ENCODE measurements at regions not wholly inside any gene's neighbourhood (a gene's known extent, or its start where the extent isn't known, plus 50 kb on each side); places are given as distances from the start of the nearest gene placed in this dataset.

- peaks cover 1 to 4% of the 10 kb centered on the region in 2 donors for H3K27me3 ChIP-seq (ENCODE audit: control insufficient read depth in 1 of 2, insufficient read depth in 2 of 2, low read length in 2 of 2)
- no peak overlapping the region for H3K27ac ChIP-seq (ENCODE audit: low read depth, low read length)
- no peaks in the 10 kb centered on the region for H3K4me1 ChIP-seq (ENCODE audit: control insufficient read depth in 1 of 2, insufficient read depth in 2 of 2, low read length in 2 of 2)
- H3K4me3 ChIP-seq (ENCODE audit: low read depth in 1 of 2, low read length in 2 of 2) = no peak overlapping the region
- H3K9me3 ChIP-seq (ENCODE audit: control insufficient read depth in 1 of 2, low read length in 2 of 2) = no peaks in the 10 kb centered on the region
- H3K9ac ChIP-seq (ENCODE audit: low read depth in 1 of 2, low read length in 2 of 2) = no peak overlapping the region
- H3K36me3 ChIP-seq (ENCODE audit: control insufficient read depth in 1 of 2, insufficient read depth in 2 of 2, low read length in 2 of 2) = no peaks in the 10 kb centered on the region
These were observed 94.1 kb downstream of the YTHDF1 start for GRCh38 chr20:63121749-63122405.

DNA sequence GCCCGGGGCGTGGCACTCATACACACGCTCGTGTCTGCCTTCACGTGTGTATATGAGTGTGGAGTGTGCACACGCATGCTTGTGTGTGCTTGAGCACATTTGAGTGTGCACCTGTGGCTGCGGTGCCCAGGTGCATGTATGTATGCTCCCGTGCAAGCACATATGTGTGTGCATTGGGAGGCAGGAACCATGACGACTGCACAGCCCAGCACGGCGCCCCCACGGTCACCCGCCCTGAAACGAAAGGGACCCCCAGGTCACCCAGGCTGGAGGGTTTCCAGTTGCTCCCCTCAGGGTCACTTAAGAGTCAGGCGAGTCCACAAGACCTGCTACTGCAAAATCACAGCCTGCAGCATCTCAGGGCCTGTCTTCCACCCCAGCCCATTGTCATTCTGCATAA lies 94.7 kb downstream of the YTHDF1 start:
- Histone ChIP-seq H3K27ac (ENCODE audit: low read depth, low read length) (no peak overlapping the region), H3K4me3 (ENCODE audit: low read depth in 1 of 2, low read length in 2 of 2) (no peak overlapping the region), H3K36me3 (ENCODE audit: control insufficient read depth in 1 of 2, insufficient read depth in 2 of 2, low read length in 2 of 2) (no peaks in the 10 kb centered on the region), H3K9ac (ENCODE audit: low read depth in 1 of 2, low read length in 2 of 2) (no peak overlapping the region), H3K9me3 (ENCODE audit: control insufficient read depth in 1 of 2, low read length in 2 of 2) (no peaks in the 10 kb centered on the region), H3K27me3 (ENCODE audit: control insufficient read depth in 1 of 2, insufficient read depth in 2 of 2, low read length in 2 of 2) (peaks cover 5 to 8% of the 10 kb centered on the region in 2 donors), H3K4me1 (ENCODE audit: control insufficient read depth in 1 of 2, insufficient read depth in 2 of 2, low read length in 2 of 2) (no peaks in the 10 kb centered on the region)

DNA sequence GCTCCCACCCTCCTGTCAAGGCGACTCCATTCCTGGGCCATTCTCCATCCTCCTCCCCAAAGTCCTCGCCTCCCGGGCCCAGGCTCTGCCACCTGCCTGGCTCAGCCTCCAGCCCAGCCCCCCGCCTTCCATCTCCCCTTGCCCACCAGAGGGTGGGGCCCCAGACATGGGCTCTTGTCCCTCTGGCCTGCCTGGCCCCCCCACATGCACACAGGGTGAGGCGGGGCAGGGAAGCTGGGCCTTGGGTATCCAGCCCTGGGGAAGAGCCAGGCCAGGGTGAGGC lies 95.2 kb downstream of the YTHDF1 start:
- Histone ChIP-seq H3K27me3 (ENCODE audit: control insufficient read depth in 1 of 2, insufficient read depth in 2 of 2, low read length in 2 of 2) (peaks cover 5 to 8% of the 10 kb centered on the region in 2 donors), H3K27ac (ENCODE audit: low read depth, low read length) (no peak overlapping the region), H3K4me3 (ENCODE audit: low read depth in 1 of 2, low read length in 2 of 2) (no peak overlapping the region), H3K9me3 (ENCODE audit: control insufficient read depth in 1 of 2, low read length in 2 of 2) (no peaks in the 10 kb centered on the region), H3K9ac (ENCODE audit: low read depth in 1 of 2, low read length in 2 of 2) (no peak overlapping the region), H3K4me1 (ENCODE audit: control insufficient read depth in 1 of 2, insufficient read depth in 2 of 2, low read length in 2 of 2) (no peaks in the 10 kb centered on the region), H3K36me3 (ENCODE audit: control insufficient read depth in 1 of 2, insufficient read depth in 2 of 2, low read length in 2 of 2) (no peaks in the 10 kb centered on the region)

GRCh38 chr20:63119963-63120807 lies 95.7 kb downstream of the YTHDF1 start:
- no peaks in the 10 kb centered on the region for H3K36me3 ChIP-seq (ENCODE audit: control insufficient read depth in 1 of 2, insufficient read depth in 2 of 2, low read length in 2 of 2)
- H3K9ac ChIP-seq (ENCODE audit: low read depth in 1 of 2, low read length in 2 of 2) = no peak overlapping the region
- no peak overlapping the region for H3K4me3 ChIP-seq (ENCODE audit: low read depth in 1 of 2, low read length in 2 of 2)
- H3K27ac ChIP-seq (ENCODE audit: low read depth, low read length) = no peak overlapping the region
- H3K9me3 ChIP-seq (ENCODE audit: control insufficient read depth in 1 of 2, low read length in 2 of 2) = no peaks in the 10 kb centered on the region
- H3K27me3 ChIP-seq (ENCODE audit: control insufficient read depth in 1 of 2, insufficient read depth in 2 of 2, low read length in 2 of 2) = peaks cover 5 to 11% of the 10 kb centered on the region in 2 donors
- no peaks in the 10 kb centered on the region for H3K4me1 ChIP-seq (ENCODE audit: control insufficient read depth in 1 of 2, insufficient read depth in 2 of 2, low read length in 2 of 2)

DNA sequence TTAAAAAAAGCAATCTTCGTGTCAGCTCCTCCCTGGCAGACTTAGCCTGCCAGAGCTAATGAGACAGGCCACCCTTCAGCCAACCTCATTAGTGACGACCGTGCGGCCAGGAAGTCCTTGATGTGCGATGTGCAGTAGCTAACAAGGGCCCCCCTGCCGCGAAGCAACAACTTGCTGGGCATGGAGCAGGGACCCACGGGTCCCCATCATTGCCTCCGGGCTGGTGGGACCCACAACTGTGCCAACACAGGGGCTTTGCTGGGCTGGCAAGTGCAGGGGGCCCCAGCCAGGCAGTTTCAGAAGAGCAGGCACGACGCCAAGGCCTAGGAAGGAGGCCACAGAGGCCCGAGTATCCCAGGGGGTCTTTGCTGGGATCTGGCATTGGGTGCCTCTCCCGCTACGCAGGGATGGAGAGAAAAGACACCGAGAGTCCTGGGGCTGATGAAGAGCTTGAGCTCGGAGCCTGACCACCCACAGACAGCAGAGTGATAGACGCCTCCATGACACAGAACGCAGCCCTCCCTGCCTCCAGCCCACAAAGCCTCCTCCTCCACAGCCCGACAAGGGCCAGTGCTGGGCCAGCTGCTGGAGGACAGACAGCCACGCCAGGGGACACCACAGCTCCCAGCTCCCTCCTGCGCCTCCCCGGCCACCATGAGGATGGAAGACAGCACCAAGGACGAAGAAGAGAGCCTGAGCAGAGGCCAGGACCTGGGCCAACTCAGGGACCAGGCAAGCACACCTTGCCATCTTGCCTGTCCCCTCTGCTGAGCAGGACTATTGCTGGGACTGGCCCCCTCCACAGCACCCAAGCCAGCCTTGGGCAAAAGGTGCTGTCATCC lies 96.6 kb downstream of the YTHDF1 start:
- H3K27ac ChIP-seq (ENCODE audit: low read depth, low read length) = no peak overlapping the region
- no peaks in the 10 kb centered on the region for H3K9me3 ChIP-seq (ENCODE audit: control insufficient read depth in 1 of 2, low read length in 2 of 2)
- no peak overlapping the region for H3K4me3 ChIP-seq (ENCODE audit: low read depth in 1 of 2, low read length in 2 of 2)
- peaks cover 5 to 11% of the 10 kb centered on the region in 2 donors for H3K27me3 ChIP-seq (ENCODE audit: control insufficient read depth in 1 of 2, insufficient read depth in 2 of 2, low read length in 2 of 2)
- H3K9ac ChIP-seq (ENCODE audit: low read depth in 1 of 2, low read length in 2 of 2) = no peak overlapping the region
- no peaks in the 10 kb centered on the region for H3K36me3 ChIP-seq (ENCODE audit: control insufficient read depth in 1 of 2, insufficient read depth in 2 of 2, low read length in 2 of 2)
- H3K4me1 ChIP-seq (ENCODE audit: control insufficient read depth in 1 of 2, insufficient read depth in 2 of 2, low read length in 2 of 2) = no peaks in the 10 kb centered on the region

DNA sequence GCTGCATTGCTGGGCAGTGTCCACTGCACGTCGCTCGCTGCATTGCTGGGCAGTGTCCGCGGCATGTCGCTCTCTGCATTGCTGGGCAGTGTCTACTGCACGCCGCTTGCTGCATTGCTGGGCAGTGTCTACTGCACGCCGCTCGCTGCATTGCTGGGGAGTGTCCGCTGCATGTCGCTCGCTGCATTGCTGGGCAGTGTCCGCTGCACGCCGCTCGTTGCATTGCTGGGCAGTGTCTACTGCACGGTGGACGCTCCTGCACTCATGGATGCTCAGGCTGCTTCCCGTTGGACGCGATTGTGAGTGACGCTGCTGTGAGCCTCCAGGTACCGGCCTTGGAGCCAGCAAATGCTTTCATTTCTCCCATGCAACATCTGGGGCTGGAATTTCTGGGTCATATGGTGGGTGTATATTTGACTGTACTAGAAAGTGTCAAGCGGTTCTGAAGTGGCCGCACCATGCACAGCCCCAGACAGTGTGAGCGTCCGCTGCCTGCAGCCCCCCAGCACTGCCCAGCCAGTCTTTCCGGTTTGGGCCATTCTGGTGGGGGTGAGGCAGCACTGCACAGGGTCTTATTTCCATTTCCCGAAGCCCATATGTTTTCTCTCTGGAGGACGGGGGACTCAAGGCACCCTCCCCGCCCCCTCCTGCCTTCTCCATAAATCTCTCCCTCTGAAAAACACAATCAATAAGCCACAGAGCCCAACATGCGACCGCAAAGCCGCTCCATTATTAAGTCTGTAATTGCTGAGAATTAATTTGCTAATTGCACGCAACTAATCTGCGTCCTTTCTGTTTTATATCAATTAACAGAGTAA lies 97.4 kb downstream of the YTHDF1 start:
- H3K4me1 ChIP-seq (ENCODE audit: control insufficient read depth in 1 of 2, insufficient read depth in 2 of 2, low read length in 2 of 2) = no peaks in the 10 kb centered on the region
- no peak overlapping the region for H3K27ac ChIP-seq (ENCODE audit: low read depth, low read length)
- peaks cover 5 to 11% of the 10 kb centered on the region in 2 donors for H3K27me3 ChIP-seq (ENCODE audit: control insufficient read depth in 1 of 2, insufficient read depth in 2 of 2, low read length in 2 of 2)
- no peak overlapping the region for H3K9ac ChIP-seq (ENCODE audit: low read depth in 1 of 2, low read length in 2 of 2)
- H3K4me3 ChIP-seq (ENCODE audit: low read depth in 1 of 2, low read length in 2 of 2) = no peak overlapping the region
- no peaks in the 10 kb centered on the region for H3K36me3 ChIP-seq (ENCODE audit: control insufficient read depth in 1 of 2, insufficient read depth in 2 of 2, low read length in 2 of 2)
- no peaks in the 10 kb centered on the region for H3K9me3 ChIP-seq (ENCODE audit: control insufficient read depth in 1 of 2, low read length in 2 of 2)

DNA sequence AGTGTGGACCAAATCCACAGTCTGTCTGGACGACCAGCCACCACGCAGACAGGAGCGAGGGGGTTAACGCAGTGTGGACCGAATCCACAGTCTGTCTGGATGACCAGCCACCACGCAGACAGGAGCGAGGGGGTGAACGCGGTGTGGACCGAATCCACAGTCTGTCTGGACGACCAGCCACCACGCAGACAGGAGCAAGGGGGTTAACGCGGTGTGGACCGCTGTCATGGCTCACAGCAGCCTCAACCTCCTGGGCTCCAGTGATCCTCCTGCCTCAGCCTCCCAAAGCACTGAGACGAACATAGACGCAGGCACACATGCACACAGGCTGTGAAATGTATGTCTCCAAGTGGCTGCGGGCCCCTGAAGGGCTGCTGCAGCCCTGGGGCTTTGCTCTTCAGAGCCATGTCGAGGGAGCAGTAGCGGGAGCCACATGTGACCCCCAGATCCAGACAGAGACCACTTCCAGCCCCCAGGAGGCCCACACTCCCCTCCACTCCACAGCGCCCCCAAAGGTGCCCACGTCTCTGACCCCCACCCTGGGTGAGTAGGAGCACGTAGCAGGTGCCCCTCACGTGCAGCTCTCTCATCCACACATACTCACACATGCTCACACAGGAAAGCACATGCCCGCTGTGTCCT lies 98.1 kb downstream of the YTHDF1 start:
- Histone ChIP-seq H3K36me3 (ENCODE audit: control insufficient read depth in 1 of 2, insufficient read depth in 2 of 2, low read length in 2 of 2) (no peaks in the 10 kb centered on the region), H3K27me3 (ENCODE audit: control insufficient read depth in 1 of 2, insufficient read depth in 2 of 2, low read length in 2 of 2) (peaks cover 5 to 12% of the 10 kb centered on the region in 2 donors), H3K9ac (ENCODE audit: low read depth in 1 of 2, low read length in 2 of 2) (no peak overlapping the region), H3K27ac (ENCODE audit: low read depth, low read length) (no peak overlapping the region), H3K9me3 (ENCODE audit: control insufficient read depth in 1 of 2, low read length in 2 of 2) (no peaks in the 10 kb centered on the region), H3K4me1 (ENCODE audit: control insufficient read depth in 1 of 2, insufficient read depth in 2 of 2, low read length in 2 of 2) (no peaks in the 10 kb centered on the region), H3K4me3 (ENCODE audit: low read depth in 1 of 2, low read length in 2 of 2) (no peak overlapping the region)

DNA sequence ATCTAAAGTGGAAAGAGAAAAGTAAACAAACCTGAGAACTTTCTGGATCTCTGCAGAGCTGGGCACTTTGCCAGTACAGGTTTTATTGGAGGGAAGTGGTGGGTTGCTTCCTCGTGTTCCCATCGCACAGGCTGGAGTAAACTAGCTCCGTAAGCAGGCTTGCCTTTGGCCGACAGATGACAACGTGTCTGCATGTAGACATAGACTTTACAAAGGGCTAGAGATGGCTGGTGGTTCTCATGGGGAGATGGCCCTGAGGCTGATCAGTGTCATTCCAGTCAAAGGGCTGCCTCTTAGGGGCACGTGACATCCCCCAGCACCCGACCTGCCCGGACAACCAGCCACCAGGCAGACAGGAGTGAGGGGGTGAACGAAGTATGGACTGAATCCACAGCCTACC lies 98.8 kb downstream of the YTHDF1 start:
- peaks cover 5 to 18% of the 10 kb centered on the region in 2 donors for H3K27me3 ChIP-seq (ENCODE audit: control insufficient read depth in 1 of 2, insufficient read depth in 2 of 2, low read length in 2 of 2)

GRCh38 chr20:63116412-63117106 lies 99.4 kb downstream of the YTHDF1 start:
- Histone ChIP-seq H3K36me3 (ENCODE audit: control insufficient read depth in 1 of 2, insufficient read depth in 2 of 2, low read length in 2 of 2) (no peaks in the 10 kb centered on the region), H3K27ac (ENCODE audit: low read depth, low read length) (no peak overlapping the region), H3K27me3 (ENCODE audit: control insufficient read depth in 1 of 2, insufficient read depth in 2 of 2, low read length in 2 of 2) (peaks cover 5 to 18% of the 10 kb centered on the region in 2 donors), H3K4me3 (ENCODE audit: low read depth in 1 of 2, low read length in 2 of 2) (no peak overlapping the region), H3K9ac (ENCODE audit: low read depth in 1 of 2, low read length in 2 of 2) (no peak overlapping the region), H3K4me1 (ENCODE audit: control insufficient read depth in 1 of 2, insufficient read depth in 2 of 2, low read length in 2 of 2) (no peaks in the 10 kb centered on the region), H3K9me3 (ENCODE audit: control insufficient read depth in 1 of 2, low read length in 2 of 2) (no peaks in the 10 kb centered on the region)

More for the DNA sequence above, 98.8 kb downstream of the YTHDF1 start:
- Histone ChIP-seq H3K4me3 (ENCODE audit: low read depth in 1 of 2, low read length in 2 of 2) (no peak overlapping the region), H3K27ac (ENCODE audit: low read depth, low read length) (no peak overlapping the region), H3K4me1 (ENCODE audit: control insufficient read depth in 1 of 2, insufficient read depth in 2 of 2, low read length in 2 of 2) (no peaks in the 10 kb centered on the region), H3K9ac (ENCODE audit: low read depth in 1 of 2, low read length in 2 of 2) (no peak overlapping the region), H3K9me3 (ENCODE audit: control insufficient read depth in 1 of 2, low read length in 2 of 2) (no peaks in the 10 kb centered on the region), H3K36me3 (ENCODE audit: control insufficient read depth in 1 of 2, insufficient read depth in 2 of 2, low read length in 2 of 2) (no peaks in the 10 kb centered on the region)

Measured in duodenal mucosa (tissue), 2 donors.